HG02610 (cell line): ENCODE measurements at regions not wholly inside any gene's neighbourhood (a gene's known extent, or its start where the extent isn't known, plus 50 kb on each side); places are given as distances from the start of the nearest gene placed in this dataset.

Experiments used
- ATAC-seq: cut with Tn5 transposase; IDR thresholded peaks from one replicate; pipeline ENCODE4 v1.9.1; 2021; ENCODE audit warnings: mild to moderate bottlenecking, moderate library complexity; ENCODE audit not compliant: unreplicated experiment

GRCh38 chr13:107365466-107366215, 797.7 kb upstream of the ARGLU1 start:
- no peak for ATAC-seq

DNA sequence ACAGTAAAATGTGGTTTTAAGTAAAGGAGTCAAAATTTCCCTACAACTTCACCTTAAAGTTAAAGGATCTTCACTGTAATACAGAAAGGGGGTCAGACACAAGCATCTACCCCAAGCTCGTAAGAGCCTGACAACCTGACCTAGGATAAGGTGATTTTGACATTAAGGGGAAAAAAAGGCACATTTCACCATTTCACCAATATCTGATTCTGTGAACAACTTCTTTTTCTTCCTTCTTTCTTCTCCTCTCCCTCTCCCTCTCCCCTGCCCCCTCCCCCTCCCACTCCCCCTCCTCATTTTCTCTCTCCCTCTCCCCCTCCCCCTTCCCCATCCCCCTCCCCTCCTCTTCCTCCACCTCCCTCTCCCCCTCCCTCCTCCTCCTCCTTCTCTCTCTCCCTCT, 796.7 kb upstream of the ARGLU1 start:
- no peak for ATAC-seq

DNA sequence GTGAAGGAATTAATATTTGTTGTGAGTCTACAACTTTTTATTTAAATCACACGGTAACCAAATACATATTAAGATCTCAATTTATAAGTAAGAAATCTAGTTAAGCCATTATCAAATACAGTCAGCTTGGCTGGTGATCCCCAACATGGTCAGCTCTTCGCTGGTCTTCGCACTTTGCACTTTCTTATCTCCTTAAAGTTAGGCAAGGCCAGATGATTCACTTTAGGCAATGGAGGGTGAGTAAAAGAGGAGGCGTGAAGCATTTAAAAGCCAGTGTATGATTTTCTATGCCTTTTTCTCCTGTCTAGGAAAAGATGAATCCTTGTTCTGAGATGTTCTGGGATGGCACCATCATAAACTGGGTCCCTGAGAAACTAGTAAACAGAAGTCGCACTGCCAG, 793.7 kb upstream of the ARGLU1 start:
- ATAC-seq: no peak

DNA sequence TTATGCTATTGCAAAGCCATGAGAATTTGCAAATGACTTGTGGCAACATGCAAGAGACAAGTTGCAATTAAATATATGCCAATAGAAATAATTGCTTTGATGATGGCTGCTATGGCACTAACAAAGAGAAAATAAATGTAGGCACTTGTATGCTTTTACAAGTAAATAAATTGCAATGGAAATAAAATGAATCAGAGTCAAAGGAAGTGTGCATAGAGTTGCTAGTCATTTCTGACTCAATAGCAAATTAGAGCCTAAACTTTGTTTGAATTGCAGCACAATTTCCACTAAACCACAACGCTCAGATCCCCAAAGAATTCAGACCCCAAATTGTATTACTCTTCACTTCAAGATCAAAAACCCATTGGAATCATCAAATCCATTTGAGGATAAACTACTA, 792.1 kb upstream of the ARGLU1 start:
- no peak for ATAC-seq

DNA sequence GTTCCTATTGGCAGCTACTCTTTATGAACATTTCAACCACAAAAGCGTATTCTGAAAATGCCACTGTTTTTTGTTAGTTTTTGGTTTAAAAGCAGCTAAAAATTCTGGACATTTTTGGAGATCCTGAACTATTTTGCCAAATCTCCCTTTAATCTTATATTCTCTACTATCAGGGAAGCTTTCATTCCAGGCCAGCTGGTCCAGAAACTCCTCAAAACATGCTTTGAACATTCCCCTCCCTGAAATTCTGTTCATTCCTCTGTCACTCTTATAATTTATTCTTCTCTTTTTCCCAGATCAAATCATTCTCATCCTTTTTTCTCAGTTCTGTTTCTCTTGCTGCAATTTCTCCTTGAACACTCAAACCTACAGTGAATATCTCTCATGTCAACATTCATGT, 790.9 kb upstream of the ARGLU1 start:
- no peak for ATAC-seq

GRCh38 chr13:107351305-107351704, 783.4 kb upstream of the ARGLU1 start:
- ATAC-seq: no peak

GRCh38 chr13:107348925-107349324, 781.0 kb upstream of the ARGLU1 start:
- no peak for ATAC-seq

DNA sequence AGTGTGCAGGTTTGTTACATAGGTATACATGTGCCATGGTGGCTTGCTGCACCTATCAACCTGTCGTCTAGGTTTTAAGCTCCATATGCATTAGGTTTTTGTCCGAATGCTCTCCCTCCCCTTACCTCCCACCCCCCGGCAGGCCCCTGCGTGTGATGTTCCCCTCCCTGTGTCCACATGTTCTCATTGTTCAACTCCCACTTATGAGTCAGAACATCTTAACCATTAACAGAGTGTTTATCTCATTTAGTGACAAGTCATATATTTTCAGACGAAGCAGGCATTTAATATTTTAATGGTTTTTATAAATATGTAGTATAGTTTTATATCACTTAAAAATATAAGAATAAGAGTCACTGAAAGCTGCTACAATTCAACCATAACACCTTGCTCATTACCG, 780.5 kb upstream of the ARGLU1 start:
- no peak for ATAC-seq

GRCh38 chr13:107347641-107348369, 779.9 kb upstream of the ARGLU1 start:
- ATAC-seq: no peak

DNA sequence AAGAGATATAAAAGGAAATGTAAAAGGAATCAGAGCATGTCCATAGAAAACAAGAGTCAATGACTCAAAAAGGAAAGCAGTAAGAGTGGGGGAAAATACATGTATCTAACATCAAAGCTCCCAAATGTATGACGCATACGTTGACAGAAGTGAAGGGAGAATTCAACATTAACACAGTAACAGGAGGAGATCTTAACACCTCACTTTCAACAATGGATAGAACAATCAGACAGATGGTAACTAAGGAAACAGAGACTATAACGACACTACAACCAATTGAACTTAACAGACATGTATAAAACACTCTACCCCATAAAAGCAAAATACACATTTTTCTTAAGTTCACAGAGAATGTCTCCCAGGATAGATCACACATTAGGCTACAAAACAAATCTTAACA, 774.8 kb upstream of the ARGLU1 start:
- no peak for ATAC-seq

- ATAC-seq: no peak
Measured at GRCh38 chr13:107339209-107339608, 771.3 kb upstream of the ARGLU1 start.

DNA sequence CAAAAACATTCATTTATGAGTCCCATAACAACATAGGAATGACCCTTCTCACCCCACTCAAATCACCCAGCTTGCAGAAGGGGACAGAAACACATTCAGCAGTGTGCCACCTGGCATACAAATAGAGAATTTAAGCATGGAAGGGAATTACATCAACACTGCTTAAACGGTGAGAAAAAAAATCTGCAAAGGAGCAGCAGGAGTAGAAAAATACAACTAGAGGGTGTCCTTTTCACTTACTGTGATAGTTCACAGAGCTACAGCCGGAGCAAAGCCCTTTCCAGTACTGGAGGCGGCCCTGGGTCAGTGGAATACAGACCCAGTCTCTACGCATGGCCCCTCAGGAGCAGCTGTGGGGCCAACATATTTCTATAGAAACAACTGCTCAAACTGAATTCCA, 764.3 kb upstream of the ARGLU1 start:
- ATAC-seq: no peak

DNA sequence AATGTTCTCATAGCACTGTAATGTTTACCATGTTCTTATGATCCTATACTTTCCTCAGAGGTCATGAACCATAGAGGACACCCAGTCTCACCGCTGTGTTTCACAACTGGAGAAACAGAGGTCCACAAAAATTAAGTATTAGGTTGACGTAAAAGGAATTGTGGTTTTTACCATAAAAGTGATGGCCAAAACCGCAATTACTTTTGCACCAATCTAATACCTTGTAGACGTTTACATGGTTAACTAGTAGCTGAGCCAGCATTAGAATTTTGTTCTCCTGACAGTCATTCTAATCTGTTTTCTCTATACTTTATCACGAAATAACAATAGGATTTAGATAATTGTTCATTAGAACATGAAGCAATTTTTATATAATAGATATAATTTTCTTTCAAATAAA, 763.4 kb upstream of the ARGLU1 start:
- ATAC-seq: no peak

DNA sequence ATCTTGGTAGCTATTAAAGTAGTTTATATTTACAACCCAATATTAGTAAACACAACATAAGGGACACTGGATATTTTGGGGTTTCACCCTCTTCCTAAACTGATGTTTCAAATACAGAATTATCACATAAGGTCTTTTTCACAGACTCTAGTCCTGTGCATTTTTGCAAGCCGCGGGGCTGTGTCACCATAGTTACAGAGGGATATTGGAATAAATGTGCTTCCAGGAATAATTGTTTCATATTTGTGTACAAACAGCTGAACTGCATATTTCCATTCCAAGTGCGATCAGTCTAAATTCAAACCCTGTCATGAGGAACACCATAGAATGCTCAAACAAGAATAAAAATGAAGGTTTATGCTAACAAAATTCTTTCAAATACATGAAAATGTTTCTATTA, 762.5 kb upstream of the ARGLU1 start:
- no peak for ATAC-seq

- no peak for ATAC-seq
Measured at GRCh38 chr13:107329991-107330390, 762.1 kb upstream of the ARGLU1 start.

- no peak for ATAC-seq
Measured at GRCh38 chr13:107324416-107325204, 756.7 kb upstream of the ARGLU1 start.

- ATAC-seq: no peak
Measured at GRCh38 chr13:107322228-107322627, 754.3 kb upstream of the ARGLU1 start.

GRCh38 chr13:107305178-107305577, 737.2 kb upstream of the ARGLU1 start:
- no peak for ATAC-seq

- ATAC-seq: no peak
Measured at GRCh38 chr13:107301724-107302374, 733.9 kb upstream of the ARGLU1 start.

DNA sequence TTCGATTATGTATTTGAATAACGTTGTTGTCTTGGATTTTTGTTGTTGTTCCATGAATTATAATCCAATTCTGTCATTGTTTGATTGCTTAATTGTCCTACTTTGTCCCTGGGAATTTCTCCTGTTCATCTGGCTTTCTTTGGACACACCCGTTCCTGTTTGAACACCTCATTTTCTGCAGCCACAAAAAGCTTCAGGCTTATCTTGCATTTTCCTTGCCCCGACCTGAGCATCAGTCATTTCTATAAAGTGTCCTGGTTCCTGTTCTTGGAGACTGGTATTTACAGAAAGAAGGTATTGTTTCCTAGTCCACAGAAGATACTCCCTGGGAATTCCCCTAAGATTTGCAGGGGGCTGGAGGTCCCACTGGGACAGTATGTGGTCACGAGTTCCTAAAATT, 731.8 kb upstream of the ARGLU1 start:
- no peak for ATAC-seq

DNA sequence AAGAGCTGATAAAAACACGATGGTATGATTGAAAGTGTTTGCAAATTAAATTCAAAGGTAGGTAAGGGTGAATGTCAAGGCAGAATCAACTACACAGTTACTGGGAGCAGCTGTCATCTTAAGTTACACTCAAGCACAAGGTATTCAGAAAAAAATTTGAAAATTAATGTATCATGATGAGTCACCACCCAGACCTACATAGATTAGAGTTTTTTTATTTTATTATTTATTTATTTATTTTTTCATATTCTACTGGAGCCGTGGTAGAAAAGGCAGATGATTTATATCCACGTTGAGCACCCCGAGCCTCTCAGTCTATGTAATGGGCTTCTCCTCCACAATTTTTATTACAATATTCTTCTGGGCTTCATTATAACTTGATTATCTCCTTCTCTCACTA, 728.9 kb upstream of the ARGLU1 start:
- no peak for ATAC-seq
